ENCODE measurements at regions not wholly inside any gene's neighbourhood (a gene's known extent, or its start where the extent isn't known, plus 50 kb on each side); places are given as distances from the start of the nearest gene placed in this dataset.

GRCh38 chr17:79280866-79281572, 206.4 kb downstream of the ENGASE start:
- no peak for TF ChIP-seq CTCF (IDR thresholded peaks at IDR 0.05)

- no peak for TF ChIP-seq CTCF (IDR thresholded peaks at IDR 0.05)
Measured at GRCh38 chr17:79280010-79280409, 205.4 kb downstream of the ENGASE start.

GRCh38 chr17:79279320-79279719, 204.7 kb downstream of the ENGASE start:
- no peak for TF ChIP-seq CTCF (IDR thresholded peaks at IDR 0.05)

GRCh38 chr17:79276821-79277220, 202.2 kb downstream of the ENGASE start:
- TF ChIP-seq CTCF (IDR thresholded peaks at IDR 0.05) = no peak

- no peak; the same call in 1 of the 2 replicates for TF ChIP-seq CTCF (IDR thresholded peaks at IDR 0.05)
Measured at GRCh38 chr17:79273660-79274059, 199.0 kb downstream of the ENGASE start.

- no peak for TF ChIP-seq CTCF (IDR thresholded peaks at IDR 0.05)
Measured at GRCh38 chr17:79272666-79273219, 198.1 kb downstream of the ENGASE start.

- no peak for TF ChIP-seq CTCF (IDR thresholded peaks at IDR 0.05)
Measured at GRCh38 chr17:79272220-79272619, 197.6 kb downstream of the ENGASE start.

Data from LNCAP (cell line).